ENCODE measurements at regions not wholly inside any gene's neighbourhood (a gene's known extent, or its start where the extent isn't known, plus 50 kb on each side); places are given as distances from the start of the nearest gene placed in this dataset.
"Not testable (repeated sequence)": the region's sequence is repeated elsewhere in the genome, so short reads cannot be mapped to it uniquely, and the experiment has no call there.

DNA sequence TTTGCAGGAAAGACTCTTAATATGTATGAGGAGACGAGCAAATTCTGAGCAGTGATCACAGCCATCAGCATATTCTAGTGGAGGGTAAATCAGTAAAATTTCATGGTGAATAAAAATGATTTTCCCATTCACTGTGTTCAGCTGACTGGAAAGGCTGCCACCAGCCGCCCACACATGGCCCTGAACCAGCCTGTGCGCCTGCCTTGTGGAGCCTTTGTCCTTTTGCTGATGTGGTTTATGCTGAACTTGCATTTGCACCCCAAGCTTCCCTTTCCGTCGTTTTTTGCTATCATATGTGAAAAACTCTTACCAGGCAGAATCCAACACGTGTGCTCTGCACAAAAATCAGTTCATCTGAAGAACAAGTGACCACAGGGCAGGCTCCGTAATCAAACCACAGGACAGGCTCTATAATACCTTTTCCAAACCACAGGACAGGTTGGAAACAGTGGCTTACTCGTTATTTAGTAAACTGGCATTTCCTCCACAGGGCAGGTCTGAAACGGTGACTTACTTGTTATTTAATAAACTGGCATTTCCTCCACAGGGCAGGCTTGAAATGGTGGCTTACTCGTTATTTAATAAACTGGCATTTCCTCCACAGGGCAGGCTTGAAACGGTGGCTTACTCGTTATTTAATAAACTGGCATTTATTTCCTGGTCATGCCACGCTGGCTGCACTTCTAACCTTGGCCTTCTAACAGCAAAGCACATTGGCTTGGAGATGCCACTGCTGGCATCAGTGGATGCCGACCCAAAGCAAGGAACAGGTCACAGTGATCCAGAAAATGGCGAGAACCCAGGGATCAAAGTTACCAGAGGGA, 58.4 kb upstream of the TNK2 start:
- DNase-seq, H3K4me1 Mint-ChIP-seq, POLR2A ChIA-PET, H3K4me3 Mint-ChIP-seq, H3K27me3 Mint-ChIP-seq, CTCF ChIA-PET, H3K9me3 Mint-ChIP-seq, H3K27ac Mint-ChIP-seq: not testable (repeated sequence)
- peaks cover 35% of the 10 kb centered on the region for H3K36me3 Mint-ChIP-seq (ENCODE audit: low read depth)

DNA sequence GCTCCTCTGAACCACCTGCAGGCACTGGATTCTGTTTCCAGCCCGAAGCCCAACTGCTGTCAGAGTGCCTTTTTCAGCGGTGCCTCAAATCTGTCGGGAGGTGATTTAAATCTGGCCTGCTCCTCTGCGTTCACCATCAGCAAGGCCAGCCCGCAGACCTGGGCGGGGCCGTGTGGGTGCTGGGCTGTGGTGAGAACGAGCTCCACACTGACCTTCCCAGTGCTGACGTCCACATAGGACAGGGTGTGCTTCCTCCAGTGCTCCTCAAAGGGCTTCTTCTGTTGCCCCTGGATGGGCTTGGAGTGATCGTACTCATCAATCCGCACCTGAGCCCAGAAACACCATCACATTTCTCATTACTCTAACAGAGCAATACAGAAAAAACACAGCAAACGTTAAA, 56.9 kb upstream of the TNK2 start:
- H3K4me3 Mint-ChIP-seq, POLR2A ChIA-PET, H3K27ac Mint-ChIP-seq, H3K4me1 Mint-ChIP-seq, DNase-seq, H3K27me3 Mint-ChIP-seq, CTCF ChIA-PET, H3K9me3 Mint-ChIP-seq: not testable (repeated sequence)
- peaks cover 39% of the 10 kb centered on the region for H3K36me3 Mint-ChIP-seq (ENCODE audit: low read depth)

DNA sequence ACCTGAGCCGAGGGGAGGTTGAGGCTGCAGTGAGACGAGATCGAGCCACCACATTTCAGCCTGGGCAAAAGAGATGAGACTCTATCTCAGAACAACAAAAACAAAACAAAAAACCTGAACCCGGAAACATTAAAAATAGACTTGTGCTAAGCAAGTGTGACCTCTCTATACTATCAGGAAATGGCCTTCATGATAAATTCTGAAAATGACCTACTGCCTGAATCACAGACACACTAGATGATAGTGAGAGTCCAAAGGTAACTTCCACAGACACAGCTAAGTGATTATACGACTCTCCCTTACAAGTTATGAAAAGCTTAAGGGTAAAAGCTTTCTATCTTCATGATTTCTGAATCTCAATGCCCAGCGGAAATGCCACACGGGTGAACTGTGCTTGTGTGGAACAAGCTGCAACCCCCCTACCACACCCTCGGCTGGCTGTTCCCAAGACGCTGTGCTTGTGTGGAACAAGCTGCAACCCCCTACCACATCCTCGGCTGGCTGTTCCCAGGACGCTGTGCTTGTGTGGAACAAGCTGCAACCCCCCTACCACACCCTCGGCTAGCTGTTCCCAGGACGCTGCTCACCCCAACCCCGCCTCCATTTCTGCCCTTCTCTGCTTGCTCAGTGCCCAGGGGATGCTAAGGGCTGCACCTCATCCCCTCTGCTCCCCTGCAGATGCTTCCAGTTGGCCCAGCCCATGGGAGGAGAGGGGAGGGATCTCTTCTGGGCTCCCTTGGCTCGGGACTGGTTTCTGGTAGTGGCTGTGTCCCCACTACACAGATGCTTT, 56.2 kb upstream of the TNK2 start:
- CTCF ChIA-PET, POLR2A ChIA-PET, H3K27ac Mint-ChIP-seq, H3K9me3 Mint-ChIP-seq, DNase-seq, H3K27me3 Mint-ChIP-seq, H3K4me1 Mint-ChIP-seq, H3K4me3 Mint-ChIP-seq: not testable (repeated sequence)
- H3K36me3 Mint-ChIP-seq (ENCODE audit: low read depth) = peaks cover 34% of the 10 kb centered on the region

DNA sequence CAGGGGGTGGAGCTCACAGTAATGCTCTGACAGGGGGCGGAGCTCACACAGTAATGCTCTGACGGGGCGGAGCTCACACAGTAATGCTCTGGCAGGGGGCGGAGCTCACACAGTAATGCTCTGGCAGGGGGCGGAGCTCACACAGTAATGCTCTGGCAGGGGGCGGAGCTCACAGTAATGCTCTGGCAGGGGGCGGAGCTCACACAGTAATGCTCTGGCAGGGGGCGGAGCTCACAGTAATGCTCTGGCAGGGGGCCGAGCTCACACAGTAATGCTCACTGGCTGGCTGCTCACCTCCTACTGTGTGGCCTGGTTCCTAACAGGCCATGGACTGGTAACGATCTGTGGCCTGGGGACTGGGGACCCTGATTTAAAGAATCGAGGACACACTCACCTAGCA, 53.9 kb upstream of the TNK2 start:
- CTCF ChIA-PET, H3K9me3 Mint-ChIP-seq, H3K27me3 Mint-ChIP-seq, H3K4me3 Mint-ChIP-seq, H3K27ac Mint-ChIP-seq, POLR2A ChIA-PET, DNase-seq: not testable (repeated sequence)
- peaks cover 39% of the 10 kb centered on the region for H3K36me3 Mint-ChIP-seq (ENCODE audit: low read depth)
- H3K4me1 Mint-ChIP-seq = peaks cover 18% of the 10 kb centered on the region

DNA sequence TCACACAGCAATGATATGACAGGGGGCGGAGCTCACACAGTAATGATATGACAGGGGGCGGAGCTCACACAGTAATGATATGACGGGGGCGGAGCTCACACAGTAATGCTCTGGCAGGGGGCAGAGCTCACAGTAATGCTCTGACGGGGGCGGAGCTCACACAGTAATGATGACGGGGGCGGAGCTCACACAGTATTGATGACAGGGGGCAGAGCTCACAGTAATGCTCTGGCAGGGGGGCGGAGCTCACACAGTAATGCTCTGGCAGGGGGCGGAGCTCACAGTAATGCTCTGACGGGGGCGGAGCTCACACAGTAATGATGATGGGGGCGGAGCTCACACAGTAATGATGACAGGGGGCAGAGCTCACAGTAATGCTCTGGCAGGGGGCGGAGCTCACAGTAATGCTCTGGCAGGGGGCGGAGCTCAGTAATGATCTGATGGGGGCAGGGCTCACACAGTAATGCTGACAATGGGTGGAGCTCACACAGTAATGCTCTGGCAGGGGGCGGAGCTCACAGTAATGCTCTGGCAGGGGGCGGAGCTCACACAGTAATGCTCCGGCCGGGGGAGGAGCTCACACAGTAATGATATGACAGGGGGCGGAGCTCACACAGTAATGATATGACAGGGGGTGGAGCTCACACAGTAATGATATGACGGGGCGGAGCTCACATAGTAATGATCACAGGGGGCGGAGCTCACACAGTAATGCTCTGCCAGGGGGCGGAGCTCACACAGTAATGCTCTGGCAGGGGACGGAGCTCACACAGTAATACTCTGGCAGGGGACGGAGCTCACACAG, 52.8 kb upstream of the TNK2 start:
- not testable (repeated sequence) for H3K4me3 Mint-ChIP-seq, H3K9me3 Mint-ChIP-seq, H3K27ac Mint-ChIP-seq, H3K27me3 Mint-ChIP-seq
- CTCF ChIA-PET = interaction anchor here (0.7 kb wide), 1 partner anchor 10 kb away, joined by 3 read pairs; no protein-coding TSS in a partner anchor
- POLR2A ChIA-PET = interaction anchor here (0.6 kb wide), 2 partner anchors 61 to 409 kb away, joined by 4 read pairs; no protein-coding TSS in a partner anchor
- Mint-ChIP-seq H3K36me3 (ENCODE audit: low read depth) (peaks cover 41% of the 10 kb centered on the region), H3K4me1 (peaks cover 22% of the 10 kb centered on the region)
- peak; percentile 31 for DNase-seq

DNA sequence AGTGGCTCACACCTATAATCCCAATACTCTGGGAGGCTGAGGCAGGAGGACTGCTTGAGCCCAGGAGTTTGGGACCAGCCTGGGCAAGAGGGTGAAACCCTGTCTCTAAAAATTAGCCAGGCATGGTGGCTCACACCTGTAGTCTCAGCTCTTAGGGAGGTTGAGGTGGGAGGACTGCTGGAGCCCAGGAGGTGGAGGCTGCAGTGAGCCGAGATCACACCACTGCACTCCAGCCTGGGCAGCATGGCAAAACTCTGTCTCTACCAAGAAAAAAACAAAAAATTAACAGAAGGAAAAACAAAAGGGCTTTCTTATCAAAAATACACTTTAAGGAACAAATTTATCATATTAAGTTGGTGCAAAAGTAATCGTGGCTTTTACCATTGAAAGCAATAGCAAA, 51.8 kb upstream of the TNK2 start:
- DNase-seq, CTCF ChIA-PET, H3K9me3 Mint-ChIP-seq, POLR2A ChIA-PET, H3K27me3 Mint-ChIP-seq, H3K4me3 Mint-ChIP-seq: not testable (repeated sequence)
- peaks cover 28% of the 10 kb centered on the region for H3K4me1 Mint-ChIP-seq
- peaks cover 37% of the 10 kb centered on the region for H3K36me3 Mint-ChIP-seq (ENCODE audit: low read depth)
- H3K27ac Mint-ChIP-seq = peak overlapping the region; percentile 62

DNA sequence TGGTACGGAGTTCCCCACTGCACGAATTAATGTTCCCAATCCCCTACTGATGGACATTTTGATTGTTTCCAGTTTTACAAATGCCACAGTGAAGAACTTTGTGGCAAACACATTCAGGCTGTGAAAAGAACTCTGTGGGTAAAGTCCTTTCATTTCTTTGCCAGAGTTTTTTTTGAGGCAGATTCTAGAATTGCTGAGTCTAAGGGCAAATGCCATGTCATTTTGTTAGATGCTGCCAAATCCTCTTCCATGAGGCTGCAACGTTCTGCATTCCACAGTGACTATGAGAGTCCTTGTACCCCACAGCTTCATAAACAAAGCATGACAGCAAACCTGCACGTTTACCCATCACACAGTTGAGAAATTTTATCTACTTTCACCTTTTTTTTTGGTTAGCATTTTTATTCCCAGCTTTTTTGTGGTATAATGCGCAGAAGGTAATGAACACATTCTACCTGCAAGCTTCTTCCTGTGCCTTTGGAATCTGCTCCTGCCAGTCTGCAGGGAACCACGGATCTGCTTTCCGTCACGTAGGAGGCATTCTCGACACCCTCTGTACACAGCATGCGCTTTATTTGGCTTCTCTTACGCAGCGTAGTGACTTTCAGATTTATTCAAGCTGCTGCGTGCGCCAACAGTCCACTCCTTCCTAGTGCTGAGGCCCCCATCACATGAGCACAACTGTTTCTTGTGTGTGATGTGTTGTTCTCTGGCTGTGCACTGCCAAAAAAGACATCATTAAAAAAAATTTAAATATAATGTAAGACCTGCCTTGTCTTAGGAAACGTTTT, 51.2 kb upstream of the TNK2 start:
- DNase-seq, H3K27ac Mint-ChIP-seq, H3K4me3 Mint-ChIP-seq, POLR2A ChIA-PET, CTCF ChIA-PET, H3K27me3 Mint-ChIP-seq, H3K9me3 Mint-ChIP-seq: not testable (repeated sequence)
- Mint-ChIP-seq H3K4me1 (peaks cover 29% of the 10 kb centered on the region), H3K36me3 (ENCODE audit: low read depth) (peaks cover 31% of the 10 kb centered on the region)

DNA sequence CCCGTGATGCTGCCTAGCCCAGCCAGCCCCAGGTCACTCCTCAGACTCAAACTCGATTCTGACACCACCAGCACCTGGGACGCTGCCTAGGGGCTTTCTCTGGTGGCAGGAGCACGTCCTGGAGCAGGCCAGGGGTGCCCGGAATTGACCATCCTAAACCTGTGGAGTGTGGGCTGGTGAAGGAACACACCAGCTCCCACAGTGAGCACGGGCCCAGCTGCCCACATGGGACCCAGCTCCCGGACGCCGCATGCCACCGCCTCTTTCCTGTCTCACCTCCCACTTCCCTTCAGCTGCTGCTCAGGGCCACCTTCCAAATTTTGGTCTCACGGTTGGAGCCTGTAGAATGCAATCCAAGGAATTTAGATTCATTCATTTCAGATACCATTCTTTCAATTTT, 50.4 kb upstream of the TNK2 start:
- H3K27me3 Mint-ChIP-seq, H3K27ac Mint-ChIP-seq, CTCF ChIA-PET, H3K9me3 Mint-ChIP-seq, POLR2A ChIA-PET, H3K4me3 Mint-ChIP-seq, DNase-seq: not testable (repeated sequence)
- peaks cover 32% of the 10 kb centered on the region for H3K4me1 Mint-ChIP-seq
- peaks cover 29% of the 10 kb centered on the region for H3K36me3 Mint-ChIP-seq (ENCODE audit: low read depth)

Measured in activated CD4-positive, alpha-beta T cell treated with anti-CD3 and anti-CD28 coated beads, Interleukin-2, amount 10 ng/mL, durations not matched to agents 7 days and 5 days (primary cell).